Tibial artery (tissue), 4 donors: ENCODE measurements at regions not wholly inside any gene's neighbourhood (a gene's known extent, or its start where the extent isn't known, plus 50 kb on each side); places are given as distances from the start of the nearest gene placed in this dataset.
"Not testable (repeated sequence)": the region's sequence is repeated elsewhere in the genome, so short reads cannot be mapped to it uniquely, and the experiment has no call there.

ENCODE experiments used
- DNase-seq, 2 donors: peaks; one replicate each; pipeline ENCODE4 v3.0.0-alpha.2; 2019
- H3K27ac ChIP-seq, 2 donors: fragments of 200-600 bp; sonication (generic) in 1 of 2; 1 replicate in 1 of 2; 2 replicates in 1 of 2; pipeline ENCODE4 v1.5.1; 2018 to 2019; ENCODE audit warnings: mild to moderate bottlenecking in 1 of 2
- H3K27me3 ChIP-seq, 2 donors: fragments of 200-600 bp; sonication (generic) in 1 of 2; one replicate each; pipeline versions ENCODE4 v1.5.1 to v1.6.0; 2016 to 2019
- H3K36me3 ChIP-seq, 3 donors: fragments of 200-600 bp; sonication (generic) in 2 of 3; one replicate each; pipeline ENCODE4 v1.5.1; 2016 to 2019; ENCODE audit warnings: mild to moderate bottlenecking in 2 of 3
- H3K4me1 ChIP-seq, 4 donors: fragments of 200-600 bp; sonication (generic) in 2 of 4; 1 replicate in 3 of 4; 2 replicates in 1 of 4; pipeline ENCODE4 v1.5.1; 2016 to 2019
- H3K4me3 ChIP-seq, 2 donors: fragments of 200-600 bp; sonication (generic) in 1 of 2; 1 replicate in 1 of 2; 2 replicates in 1 of 2; pipeline ENCODE4 v1.5.1; 2018 to 2019; ENCODE audit warnings: mild to moderate bottlenecking in 2 of 2
- H3K9me3 ChIP-seq, 3 donors: fragments of 200-600 bp; sonication (generic) in 1 of 3; one replicate each; pipeline ENCODE4 v1.5.1; 2016 to 2019
- intact Hi-C: fragments of 100-400 bp; cut with DNase I; formaldehyde crosslinking; loops from one replicate; pipeline ENCODE4 v1.15.0; 2023; ENCODE audit warnings: low total_unique reads
- TF ChIP-seq, protein P1 (sequence below), 2 experiments: fragments of 200-600 bp in 1 of 2; fragments of 450-650 bp in 1 of 2; IDR thresholded peaks; one replicate each; pipeline ENCODE4 v1.5.1; 2017 to 2019; ENCODE audit warnings: antibody characterized with exemption in 2 of 2, mild to moderate bottlenecking in 1 of 2, moderate library complexity in 1 of 2

- DNase-seq, result no peak
- H3K4me1 ChIP-seq, result no peaks in the 10 kb centered on the region
- intact Hi-C loops, result no loop called here
Observed at GRCh38 chr2:33909945-33910695, 311.0 kb upstream of the FAM98A start.

DNA sequence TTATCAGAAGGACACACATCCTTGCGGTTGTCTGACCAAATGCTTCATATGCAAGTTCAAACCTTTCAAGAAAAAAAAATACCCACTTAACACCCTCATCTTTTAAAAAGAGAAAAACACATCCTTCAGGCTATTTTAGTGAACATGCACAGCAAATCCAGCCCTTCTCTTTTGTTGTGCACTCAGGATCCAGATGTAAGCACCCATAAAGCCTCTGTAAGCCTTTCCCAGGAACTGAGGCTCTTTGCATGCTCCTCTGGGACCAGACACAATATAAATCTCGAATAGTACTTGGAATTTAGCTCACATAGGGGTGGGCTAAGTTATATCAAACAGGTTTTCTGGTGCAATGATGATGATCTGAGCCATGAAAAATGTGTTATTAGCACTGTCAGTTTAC, 308.8 kb upstream of the FAM98A start:
- no peaks in the 10 kb centered on the region for H3K4me1 ChIP-seq
- H3K27ac ChIP-seq, result no peak overlapping the region
- peaks cover 0 to 5% (median 0%) of the 10 kb centered on the region in 3 donors for H3K9me3 ChIP-seq
- no peaks in the 10 kb centered on the region for H3K36me3 ChIP-seq
- TF ChIP-seq, protein P1, sequence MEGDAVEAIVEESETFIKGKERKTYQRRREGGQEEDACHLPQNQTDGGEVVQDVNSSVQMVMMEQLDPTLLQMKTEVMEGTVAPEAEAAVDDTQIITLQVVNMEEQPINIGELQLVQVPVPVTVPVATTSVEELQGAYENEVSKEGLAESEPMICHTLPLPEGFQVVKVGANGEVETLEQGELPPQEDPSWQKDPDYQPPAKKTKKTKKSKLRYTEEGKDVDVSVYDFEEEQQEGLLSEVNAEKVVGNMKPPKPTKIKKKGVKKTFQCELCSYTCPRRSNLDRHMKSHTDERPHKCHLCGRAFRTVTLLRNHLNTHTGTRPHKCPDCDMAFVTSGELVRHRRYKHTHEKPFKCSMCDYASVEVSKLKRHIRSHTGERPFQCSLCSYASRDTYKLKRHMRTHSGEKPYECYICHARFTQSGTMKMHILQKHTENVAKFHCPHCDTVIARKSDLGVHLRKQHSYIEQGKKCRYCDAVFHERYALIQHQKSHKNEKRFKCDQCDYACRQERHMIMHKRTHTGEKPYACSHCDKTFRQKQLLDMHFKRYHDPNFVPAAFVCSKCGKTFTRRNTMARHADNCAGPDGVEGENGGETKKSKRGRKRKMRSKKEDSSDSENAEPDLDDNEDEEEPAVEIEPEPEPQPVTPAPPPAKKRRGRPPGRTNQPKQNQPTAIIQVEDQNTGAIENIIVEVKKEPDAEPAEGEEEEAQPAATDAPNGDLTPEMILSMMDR (IDR thresholded peaks at IDR 0.05), result no peak
- no peak for DNase-seq
- H3K4me3 ChIP-seq, result no peak overlapping the region
- intact Hi-C loops, result no loop called here
- no peaks in the 10 kb centered on the region for H3K27me3 ChIP-seq

More at GRCh38 chr2:33909945-33910695, 311.0 kb upstream of the FAM98A start:
- Histone ChIP-seq H3K4me3 (no peak overlapping the region), H3K9me3 (peaks cover 0 to 5% (median 0%) of the 10 kb centered on the region in 3 donors), H3K27me3 (no peaks in the 10 kb centered on the region), H3K27ac (no peak overlapping the region), H3K36me3 (no peaks in the 10 kb centered on the region)
- TF ChIP-seq, protein P1 (IDR thresholded peaks at IDR 0.05), result no peak

DNA sequence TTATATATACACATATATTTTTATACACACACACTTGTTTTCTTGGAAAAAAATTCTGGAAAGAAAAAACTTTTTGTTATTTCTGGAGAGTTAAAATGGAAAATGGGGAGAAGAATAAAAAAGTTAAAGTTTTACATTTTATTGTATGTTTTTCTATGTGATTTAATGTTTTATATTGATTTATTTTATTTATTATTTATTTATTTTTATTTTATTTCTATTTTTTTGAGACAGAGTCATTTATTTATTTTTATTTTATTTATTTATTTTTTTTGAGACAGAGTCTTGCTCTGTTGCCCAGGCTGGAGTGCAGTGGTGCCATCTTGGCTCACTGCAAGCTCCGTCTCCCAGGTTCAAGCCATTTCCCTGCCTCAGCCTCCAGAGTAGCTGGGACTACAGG, 307.0 kb upstream of the FAM98A start:
- H3K36me3 ChIP-seq, intact Hi-C loops, H3K27ac ChIP-seq, H3K4me3 ChIP-seq, H3K4me1 ChIP-seq, H3K27me3 ChIP-seq, DNase-seq, H3K9me3 ChIP-seq: not testable (repeated sequence)

DNA sequence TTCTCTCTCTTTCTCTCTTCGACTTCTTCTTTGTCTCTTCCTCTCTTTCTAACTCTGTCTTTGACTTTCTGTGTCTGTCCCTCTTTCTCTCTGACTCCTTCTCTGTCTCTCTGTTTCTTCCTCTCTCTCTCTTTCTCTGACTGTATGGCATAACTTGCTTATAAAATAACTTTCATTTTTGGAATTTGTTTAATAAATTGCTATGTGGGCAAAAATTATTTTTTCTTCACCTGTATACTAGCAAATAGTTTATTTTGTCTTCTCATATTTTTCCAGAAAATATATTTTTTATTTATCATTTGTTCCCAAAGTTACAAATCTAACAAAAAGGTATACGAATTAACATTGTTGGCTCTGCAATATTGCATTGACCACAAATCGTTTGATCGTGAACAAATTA, 305.7 kb upstream of the FAM98A start:
- TF ChIP-seq, protein P1 (IDR thresholded peaks at IDR 0.05), result no peak
- intact Hi-C loops, result no loop called here
- Histone ChIP-seq H3K4me3 (no peak overlapping the region), H3K27ac (no peak overlapping the region), H3K4me1 (no peaks in the 10 kb centered on the region), H3K27me3 (no peaks in the 10 kb centered on the region), H3K9me3 (peaks cover 0 to 5% (median 0%) of the 10 kb centered on the region in 3 donors), H3K36me3 (no peaks in the 10 kb centered on the region)
- DNase-seq, result no peak

DNA sequence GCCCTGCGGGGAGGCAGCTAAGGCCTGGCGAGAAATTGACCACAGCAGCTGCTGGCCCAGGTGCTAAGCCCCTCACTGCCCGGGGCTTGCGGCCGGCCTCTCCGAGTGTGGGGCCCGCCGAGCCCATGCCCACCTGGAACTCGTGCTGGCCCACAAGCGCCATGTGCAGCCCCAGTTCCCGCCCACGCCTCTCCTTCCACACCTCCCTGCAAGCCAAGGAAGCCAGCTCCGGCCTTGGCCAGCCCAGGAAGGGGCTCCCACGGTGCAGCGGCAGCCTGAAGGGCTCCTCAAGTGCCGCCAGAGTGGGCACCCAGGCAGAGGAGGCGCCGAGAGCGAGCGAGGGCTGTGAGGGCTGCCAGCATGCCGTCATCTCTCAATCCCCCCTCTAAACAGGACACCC, 304.6 kb upstream of the FAM98A start:
- DNase-seq, result no peak
- H3K27ac ChIP-seq, result no peak overlapping the region
- TF ChIP-seq, protein P1 (IDR thresholded peaks at IDR 0.05), result no peak
- H3K36me3 ChIP-seq, result no peaks in the 10 kb centered on the region
- no peaks in the 10 kb centered on the region for H3K4me1 ChIP-seq
- no peaks in the 10 kb centered on the region for H3K27me3 ChIP-seq
- peaks cover 0 to 5% (median 0%) of the 10 kb centered on the region in 3 donors for H3K9me3 ChIP-seq
- intact Hi-C loops, result no loop called here
- no peak overlapping the region for H3K4me3 ChIP-seq

- H3K9me3 ChIP-seq, result peaks cover 0 to 5% (median 0%) of the 10 kb centered on the region in 3 donors
- H3K27me3 ChIP-seq, result no peaks in the 10 kb centered on the region
- no peaks in the 10 kb centered on the region for H3K36me3 ChIP-seq
- intact Hi-C loops, result no loop called here
- no peak overlapping the region for H3K27ac ChIP-seq
- no peaks in the 10 kb centered on the region for H3K4me1 ChIP-seq
- TF ChIP-seq, protein P1 (IDR thresholded peaks at IDR 0.05), result no peak
- DNase-seq, result no peak
- no peak overlapping the region for H3K4me3 ChIP-seq
Observed at GRCh38 chr2:33903215-33903614, 304.1 kb upstream of the FAM98A start.
